Endothelial cell of umbilical vein (primary cell): ENCODE measurements at regions not wholly inside any gene's neighbourhood (a gene's known extent, or its start where the extent isn't known, plus 50 kb on each side); places are given as distances from the start of the nearest gene placed in this dataset.

Source experiments
- EZH2 ChIP-seq: IDR thresholded peaks from 2 replicates; pipeline ENCODE4 v1.6.1; 2012; ENCODE audit warnings: borderline replicate concordance, low read depth, mild to moderate bottlenecking, moderate library complexity, low read length, inconsistent platforms; ENCODE audit not compliant: severe bottlenecking
- POLR2A ChIP-seq: IDR thresholded peaks from 2 replicates; pipeline ENCODE4 v1.6.1; 2012; ENCODE audit warnings: low read depth, mild to moderate bottlenecking, control low read depth, low read length
- POLR2AphosphoS5 ChIP-seq: IDR thresholded peaks from 2 replicates; pipeline ENCODE4 v1.6.1; 2012; ENCODE audit warnings: low read depth, mild to moderate bottlenecking, control low read depth, low read length, moderate library complexity; ENCODE audit not compliant: insufficient read depth
- TF ChIP-seq, protein P1 (sequence below), 2 donors: IDR thresholded peaks; 1 replicate in 1 of 2; 2 replicates in 1 of 2; pipeline ENCODE4 v1.5.1; 2011; ENCODE audit warnings: low read length in 2 of 2, mild to moderate bottlenecking in 2 of 2, moderate library complexity in 2 of 2, control low read depth in 1 of 2, inconsistent platforms in 1 of 2, low read depth in 1 of 2; ENCODE audit not compliant: insufficient read depth in 1 of 2; ENCODE audit errors: extremely low read depth in 1 of 2

- TF ChIP-seq POLR2A (no peak), POLR2AphosphoS5 (no peak), EZH2 (no peak)
- TF ChIP-seq, protein P1, sequence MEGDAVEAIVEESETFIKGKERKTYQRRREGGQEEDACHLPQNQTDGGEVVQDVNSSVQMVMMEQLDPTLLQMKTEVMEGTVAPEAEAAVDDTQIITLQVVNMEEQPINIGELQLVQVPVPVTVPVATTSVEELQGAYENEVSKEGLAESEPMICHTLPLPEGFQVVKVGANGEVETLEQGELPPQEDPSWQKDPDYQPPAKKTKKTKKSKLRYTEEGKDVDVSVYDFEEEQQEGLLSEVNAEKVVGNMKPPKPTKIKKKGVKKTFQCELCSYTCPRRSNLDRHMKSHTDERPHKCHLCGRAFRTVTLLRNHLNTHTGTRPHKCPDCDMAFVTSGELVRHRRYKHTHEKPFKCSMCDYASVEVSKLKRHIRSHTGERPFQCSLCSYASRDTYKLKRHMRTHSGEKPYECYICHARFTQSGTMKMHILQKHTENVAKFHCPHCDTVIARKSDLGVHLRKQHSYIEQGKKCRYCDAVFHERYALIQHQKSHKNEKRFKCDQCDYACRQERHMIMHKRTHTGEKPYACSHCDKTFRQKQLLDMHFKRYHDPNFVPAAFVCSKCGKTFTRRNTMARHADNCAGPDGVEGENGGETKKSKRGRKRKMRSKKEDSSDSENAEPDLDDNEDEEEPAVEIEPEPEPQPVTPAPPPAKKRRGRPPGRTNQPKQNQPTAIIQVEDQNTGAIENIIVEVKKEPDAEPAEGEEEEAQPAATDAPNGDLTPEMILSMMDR (IDR thresholded peaks at IDR 0.05; ENCODE audit: extremely low read depth in 1 of 2, insufficient read depth in 1 of 2, low read depth in 1 of 2, low read length in 2 of 2) = no peak
These were observed 197.4 kb downstream of the FBXO15 start for GRCh38 chr18:73950116-73950700.
